Breast epithelium (tissue), 3 donors: ENCODE measurements at regions not wholly inside any gene's neighbourhood (a gene's known extent, or its start where the extent isn't known, plus 50 kb on each side); places are given as distances from the start of the nearest gene placed in this dataset.

Experiments
- CTCF ChIP-seq, 3 donors: fragments of 450-650 bp; IDR thresholded peaks; one replicate each; pipeline ENCODE4 v1.5.1; 2016 to 2017; ENCODE audit warnings: antibody characterized with exemption in 3 of 3, mild to moderate bottlenecking in 3 of 3, moderate library complexity in 3 of 3
- POLR2A ChIP-seq: fragments of 450-650 bp; IDR thresholded peaks from one replicate; pipeline ENCODE4 v1.6.1; 2016; ENCODE audit warnings: antibody characterized with exemption, mild to moderate bottlenecking, moderate library complexity
- POLR2AphosphoS5 ChIP-seq, 3 donors: sonication (generic); formaldehyde crosslinking; IDR thresholded peaks; one replicate each; pipeline ENCODE4 v1.6.1; 2017; ENCODE audit warnings: antibody characterized with exemption in 3 of 3

GRCh38 chr6:69449887-69450286, 346.9 kb downstream of the LMBRD1 start:
- TF ChIP-seq CTCF (IDR thresholded peaks at IDR 0.05): no peak
- no peak for TF ChIP-seq POLR2AphosphoS5 (IDR thresholded peaks at IDR 0.05)
- TF ChIP-seq POLR2A: no peak
